HL-60 (cell line): ENCODE measurements at regions not wholly inside any gene's neighbourhood (a gene's known extent, or its start where the extent isn't known, plus 50 kb on each side); places are given as distances from the start of the nearest gene placed in this dataset.

Experiments used
- CTCF ChIP-seq: IDR thresholded peaks from one replicate; pipeline ENCODE4 v1.5.1; 2011; ENCODE audit warnings: low read length, control low read depth, inconsistent platforms; ENCODE audit not compliant: insufficient read depth
- GABPA ChIP-seq: IDR thresholded peaks from 2 replicates; pipeline ENCODE4 v1.6.1; 2012; ENCODE audit warnings: low read depth
- POLR2AphosphoS5 ChIP-seq: IDR thresholded peaks from 2 replicates; pipeline ENCODE4 v1.6.1; 2012; ENCODE audit warnings: low read depth

DNA sequence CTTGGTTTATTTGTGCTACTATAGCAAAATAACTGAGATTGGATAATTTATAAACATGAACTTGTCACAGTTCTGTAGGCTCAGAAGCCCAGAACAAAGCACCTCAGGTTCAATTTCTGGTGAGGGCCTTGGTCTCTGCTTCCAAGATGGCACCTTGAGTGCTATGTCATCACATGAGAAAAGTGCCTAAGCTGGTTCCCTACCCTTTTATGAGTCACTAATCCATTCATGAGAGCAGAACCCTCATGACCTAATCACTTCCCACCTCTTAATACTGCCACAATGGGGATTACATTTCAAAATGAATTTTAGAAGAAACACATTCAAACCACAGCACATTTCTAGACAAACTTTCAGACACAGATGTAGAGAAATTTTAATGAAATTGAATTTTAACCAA is 98.2 kb upstream of the PRSS3 start:
- TF ChIP-seq CTCF (no peak), GABPA (no peak), POLR2AphosphoS5 (no peak)
